Glutamatergic neuron (in vitro differentiated cells): ENCODE measurements at regions not wholly inside any gene's neighbourhood (a gene's known extent, or its start where the extent isn't known, plus 50 kb on each side); places are given as distances from the start of the nearest gene placed in this dataset.

Experiments used
- DNase-seq: peaks from one replicate; pipeline ENCODE4 v3.0.0; 2022
- H3K27ac Mint-ChIP-seq: one replicate; pipeline ENCODE4 v1.8.0; 2020; ENCODE audit warnings: mild to moderate bottlenecking, mixed read lengths, inconsistent platforms; ENCODE audit not compliant: unreplicated experiment
- H3K27me3 Mint-ChIP-seq: one replicate; pipeline ENCODE4 v1.8.0; 2020; ENCODE audit warnings: mild to moderate bottlenecking, moderate library complexity, mixed read lengths, inconsistent platforms; ENCODE audit not compliant: unreplicated experiment
- H3K36me3 Mint-ChIP-seq: one replicate; pipeline ENCODE4 v1.8.0; 2020; ENCODE audit warnings: mild to moderate bottlenecking, mixed read lengths, inconsistent platforms; ENCODE audit not compliant: unreplicated experiment
- H3K4me1 Mint-ChIP-seq: one replicate; pipeline ENCODE4 v1.8.0; 2020; ENCODE audit warnings: mild to moderate bottlenecking, low read depth, mixed read lengths, inconsistent platforms; ENCODE audit not compliant: unreplicated experiment
- H3K4me3 Mint-ChIP-seq: one replicate; pipeline ENCODE4 v1.8.0; 2020; ENCODE audit warnings: mild to moderate bottlenecking, mixed read lengths, inconsistent platforms; ENCODE audit not compliant: unreplicated experiment
- H3K9me3 Mint-ChIP-seq: one replicate; pipeline ENCODE4 v1.8.0; 2020; ENCODE audit warnings: mild to moderate bottlenecking, moderate library complexity, mixed read lengths, inconsistent platforms; ENCODE audit not compliant: unreplicated experiment
- CTCF ChIP-seq: fragments of 200-600 bp; sonication (generic); IDR thresholded peaks from one replicate; pipeline ENCODE4 v1.5.0; 2021; ENCODE audit not compliant: partially characterized antibody, unreplicated experiment

DNA sequence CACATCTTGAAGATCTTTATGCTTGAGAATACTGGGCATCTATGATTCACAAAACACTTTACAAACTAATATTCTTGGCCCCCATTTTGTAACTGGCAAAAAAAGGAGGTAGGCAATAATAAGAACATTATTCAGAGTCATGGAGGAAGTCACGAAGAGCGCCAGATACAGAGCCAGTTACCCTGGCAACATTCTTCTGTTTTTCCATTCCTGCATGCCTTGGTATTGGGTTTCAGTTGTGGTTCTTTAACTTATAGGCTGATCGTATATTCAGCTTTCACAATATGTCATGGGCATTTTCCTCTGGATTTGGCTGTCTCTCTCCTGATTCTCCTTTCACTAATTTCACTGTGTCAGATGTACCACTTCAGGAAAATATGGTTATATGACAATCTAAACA, 234.7 kb downstream of the HRH4 start:
- Mint-ChIP-seq H3K4me1 (no peaks in the 10 kb centered on the region), H3K4me3 (no peak overlapping the region), H3K36me3 (peaks cover 17% of the 10 kb centered on the region), H3K9me3 (peaks cover 9% of the 10 kb centered on the region), H3K27me3 (peaks cover 2% of the 10 kb centered on the region), H3K27ac (no peak overlapping the region)
- no peak for DNase-seq
- no peak for TF ChIP-seq CTCF

- peaks cover 3% of the 10 kb centered on the region for H3K9me3 Mint-ChIP-seq
- H3K27ac Mint-ChIP-seq: no peak overlapping the region
- peaks cover 7% of the 10 kb centered on the region for H3K4me1 Mint-ChIP-seq
- DNase-seq: no peak
- H3K27me3 Mint-ChIP-seq: peaks cover 3% of the 10 kb centered on the region
- peaks cover 15% of the 10 kb centered on the region for H3K36me3 Mint-ChIP-seq
- TF ChIP-seq CTCF: no peak
- H3K4me3 Mint-ChIP-seq: no peak overlapping the region
Measured at GRCh38 chr18:24702001-24702515, 241.6 kb downstream of the HRH4 start.

DNA sequence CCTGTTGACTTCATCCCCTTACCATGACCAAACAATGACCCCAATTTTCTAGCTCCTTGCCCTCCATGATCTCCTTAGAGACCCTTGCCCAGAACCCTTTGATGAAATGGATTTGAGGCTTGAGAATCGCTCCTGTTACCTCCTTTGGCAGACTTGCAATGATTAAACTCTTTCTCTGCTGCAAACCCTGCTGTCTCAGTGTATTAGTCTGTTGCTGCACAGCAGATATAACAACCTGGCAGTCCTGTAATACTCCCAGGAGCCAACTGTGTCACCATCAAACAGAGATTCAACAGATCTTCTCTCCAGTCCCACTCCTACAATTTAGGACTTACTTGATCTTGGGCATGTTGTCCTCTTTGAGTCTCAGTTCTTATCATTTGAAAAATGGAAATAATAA, 242.9 kb downstream of the HRH4 start:
- DNase-seq: no peak
- Mint-ChIP-seq H3K4me1 (peaks cover 7% of the 10 kb centered on the region), H3K4me3 (no peak overlapping the region), H3K9me3 (peaks cover 3% of the 10 kb centered on the region), H3K27me3 (peaks cover 1% of the 10 kb centered on the region), H3K27ac (no peak overlapping the region), H3K36me3 (peaks cover 9% of the 10 kb centered on the region)
- no peak for TF ChIP-seq CTCF

GRCh38 chr18:24704946-24705630, 244.7 kb downstream of the HRH4 start:
- peaks cover 3% of the 10 kb centered on the region for H3K9me3 Mint-ChIP-seq

More at GRCh38 chr18:24704946-24705630, 244.7 kb downstream of the HRH4 start:
- no peak for DNase-seq
- H3K27me3 Mint-ChIP-seq: peaks cover 1% of the 10 kb centered on the region
- peaks cover 9% of the 10 kb centered on the region for H3K36me3 Mint-ChIP-seq
- H3K4me1 Mint-ChIP-seq: peaks cover 7% of the 10 kb centered on the region
- no peak overlapping the region for H3K4me3 Mint-ChIP-seq
- H3K27ac Mint-ChIP-seq: peak overlapping the region; percentile 77
- TF ChIP-seq CTCF: no peak
